GM19351 (cell line): ENCODE measurements at regions not wholly inside any gene's neighbourhood (a gene's known extent, or its start where the extent isn't known, plus 50 kb on each side); places are given as distances from the start of the nearest gene placed in this dataset.
"Not testable (repeated sequence)": the region's sequence is repeated elsewhere in the genome, so short reads cannot be mapped to it uniquely, and the experiment has no call there.

Experiments used
- ATAC-seq: cut with Tn5 transposase; IDR thresholded peaks from one replicate; pipeline ENCODE4 v1.9.1; 2021; ENCODE audit warnings: mild to moderate bottlenecking, moderate library complexity; ENCODE audit not compliant: unreplicated experiment

GRCh38 chr22:22122348-22123117 lies 122.1 kb upstream of the VPREB1 start:
- ATAC-seq, result no peak

GRCh38 chr22:22121445-22121844 lies 123.1 kb upstream of the VPREB1 start:
- no peak for ATAC-seq

GRCh38 chr22:22120160-22120559 lies 124.4 kb upstream of the VPREB1 start:
- ATAC-seq, result no peak

DNA sequence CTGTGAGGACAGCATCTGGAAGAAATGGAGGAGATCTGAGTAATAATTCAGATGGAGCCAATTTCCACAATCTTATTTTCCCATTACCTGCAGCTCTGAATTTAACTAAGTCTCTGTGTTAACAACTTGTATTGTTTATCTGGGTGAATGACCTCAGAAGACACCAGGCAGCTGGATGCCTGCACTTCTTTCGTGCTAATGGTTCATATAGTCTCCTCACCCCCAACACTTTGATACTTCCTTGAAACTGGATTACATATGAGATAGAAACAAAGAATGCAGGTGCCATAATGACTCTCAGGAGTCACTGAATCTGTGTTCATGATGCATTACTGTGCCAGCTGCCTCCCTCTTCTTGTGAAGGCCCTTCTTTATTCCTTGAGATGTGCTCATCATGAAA lies 125.6 kb upstream of the VPREB1 start:
- no peak for ATAC-seq

DNA sequence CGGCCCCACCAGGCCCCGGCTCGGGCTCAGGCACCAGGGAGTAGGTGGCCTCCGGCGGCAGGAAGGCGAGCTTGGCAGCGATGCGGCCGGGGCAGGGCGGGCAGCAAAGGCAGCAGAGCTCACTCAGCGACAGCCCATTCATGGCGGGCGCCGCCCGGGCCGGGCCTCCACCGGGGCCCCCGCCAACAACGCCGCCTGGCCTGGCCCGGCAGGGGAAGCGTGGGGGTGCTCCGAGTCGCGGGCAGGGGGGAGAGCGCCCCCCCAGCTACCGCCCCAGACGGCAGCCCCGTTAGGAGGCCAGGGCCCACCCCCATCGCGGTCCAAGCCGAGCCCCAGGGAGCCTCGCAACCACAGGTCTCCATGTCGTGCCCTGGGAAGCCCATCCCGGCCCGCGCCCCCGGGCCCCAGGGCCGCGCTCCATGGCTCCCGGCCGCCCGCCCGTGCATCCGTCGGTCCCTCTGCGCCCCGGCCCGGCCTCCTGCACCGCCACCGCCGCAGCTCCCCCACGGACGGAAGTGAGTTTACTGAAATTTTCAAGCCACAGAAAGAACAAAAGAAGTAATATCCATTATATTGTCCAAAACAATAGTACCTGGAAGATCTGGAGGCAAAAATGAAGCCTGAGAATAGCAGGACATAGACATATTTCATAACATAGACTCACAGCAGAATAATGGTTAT lies 126.6 kb upstream of the VPREB1 start:
- ATAC-seq, result not testable (repeated sequence)

- ATAC-seq, result not testable (repeated sequence)
Observed at GRCh38 chr22:22116997-22117770, 127.4 kb upstream of the VPREB1 start.

DNA sequence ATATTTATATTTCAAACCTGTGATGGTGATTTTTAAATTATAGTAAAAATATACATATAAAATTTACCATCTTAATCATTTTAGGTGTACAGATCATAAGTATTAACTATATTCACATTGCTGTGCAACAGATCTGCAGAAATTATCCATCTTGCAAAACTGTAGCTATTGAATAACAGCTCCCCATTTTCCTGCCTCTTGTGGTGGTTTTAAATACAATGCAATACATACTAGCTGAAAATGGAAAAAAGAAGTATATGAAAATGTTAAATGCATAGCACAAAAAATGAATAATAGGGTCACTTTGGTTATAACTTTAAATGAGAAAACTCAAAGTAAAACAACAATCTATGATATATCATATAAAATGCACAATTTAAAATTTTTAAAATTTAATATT lies 130.9 kb upstream of the VPREB1 start:
- ATAC-seq, result no peak

GRCh38 chr22:22112533-22113294 lies 130.1 kb upstream of the TOP3B start:
- no peak for ATAC-seq

DNA sequence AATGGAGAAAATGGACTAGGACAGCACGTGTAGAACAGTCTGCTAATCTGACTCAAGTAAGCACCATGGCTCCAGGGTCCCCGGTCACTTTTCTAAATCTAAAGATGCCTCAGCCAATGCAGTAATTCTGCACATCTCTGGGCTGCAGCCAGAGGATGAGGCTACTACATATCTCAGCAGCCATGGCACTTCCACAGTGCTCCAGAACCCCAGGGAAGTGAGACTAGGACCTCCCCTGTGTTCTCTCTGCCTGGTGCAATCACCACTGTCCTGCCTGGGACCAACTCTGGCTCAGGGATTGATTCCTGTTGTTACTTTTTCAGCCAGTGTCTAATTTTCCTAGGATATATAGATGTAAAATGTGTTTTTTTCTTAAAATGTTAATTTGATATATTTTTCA lies 129.4 kb upstream of the TOP3B start:
- ATAC-seq, result no peak

- ATAC-seq, result peak; percentile 61
Observed at GRCh38 chr22:22111267-22111751, 128.7 kb upstream of the TOP3B start.

DNA sequence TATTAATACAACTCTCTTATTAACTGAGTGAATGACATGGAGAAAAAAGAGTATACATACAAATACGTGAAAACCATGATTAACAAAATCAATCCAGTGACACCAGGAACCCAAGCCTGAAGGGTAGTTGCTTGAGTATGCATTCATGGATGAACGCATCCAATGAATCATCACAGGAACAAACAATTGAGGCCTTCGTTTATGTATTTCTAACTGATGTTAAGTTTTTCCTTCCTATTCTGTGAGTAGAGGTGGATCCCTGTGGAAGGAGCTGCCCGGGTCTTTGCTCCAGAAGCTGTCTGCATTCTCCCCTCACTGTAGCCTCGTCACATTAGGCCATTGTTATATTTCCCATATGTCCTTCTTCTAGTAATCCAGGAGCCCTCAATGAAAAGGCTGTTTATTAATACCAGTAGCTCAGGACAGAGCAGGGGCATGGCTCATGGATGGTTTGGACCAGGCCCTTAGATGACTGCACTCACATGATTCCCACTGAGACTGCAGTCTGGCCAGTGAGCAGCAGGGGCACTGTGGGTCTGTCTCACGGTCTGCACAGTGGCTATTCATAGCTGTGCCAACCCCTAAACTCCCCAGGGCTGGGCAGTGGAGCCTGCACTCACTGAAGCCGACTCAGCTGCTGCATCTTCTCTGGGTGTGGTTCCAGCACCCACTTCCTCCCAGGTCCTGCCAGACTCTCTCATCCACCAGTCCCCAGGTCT lies 128.1 kb upstream of the TOP3B start:
- ATAC-seq, result peak; percentile 96

- no peak for ATAC-seq
Observed at GRCh38 chr22:22109693-22110466, 127.3 kb upstream of the TOP3B start.

- ATAC-seq, result no peak
Observed at GRCh38 chr22:22106855-22107254, 124.3 kb upstream of the TOP3B start.

- no peak for ATAC-seq
Observed at GRCh38 chr22:22105364-22105763, 122.8 kb upstream of the TOP3B start.

DNA sequence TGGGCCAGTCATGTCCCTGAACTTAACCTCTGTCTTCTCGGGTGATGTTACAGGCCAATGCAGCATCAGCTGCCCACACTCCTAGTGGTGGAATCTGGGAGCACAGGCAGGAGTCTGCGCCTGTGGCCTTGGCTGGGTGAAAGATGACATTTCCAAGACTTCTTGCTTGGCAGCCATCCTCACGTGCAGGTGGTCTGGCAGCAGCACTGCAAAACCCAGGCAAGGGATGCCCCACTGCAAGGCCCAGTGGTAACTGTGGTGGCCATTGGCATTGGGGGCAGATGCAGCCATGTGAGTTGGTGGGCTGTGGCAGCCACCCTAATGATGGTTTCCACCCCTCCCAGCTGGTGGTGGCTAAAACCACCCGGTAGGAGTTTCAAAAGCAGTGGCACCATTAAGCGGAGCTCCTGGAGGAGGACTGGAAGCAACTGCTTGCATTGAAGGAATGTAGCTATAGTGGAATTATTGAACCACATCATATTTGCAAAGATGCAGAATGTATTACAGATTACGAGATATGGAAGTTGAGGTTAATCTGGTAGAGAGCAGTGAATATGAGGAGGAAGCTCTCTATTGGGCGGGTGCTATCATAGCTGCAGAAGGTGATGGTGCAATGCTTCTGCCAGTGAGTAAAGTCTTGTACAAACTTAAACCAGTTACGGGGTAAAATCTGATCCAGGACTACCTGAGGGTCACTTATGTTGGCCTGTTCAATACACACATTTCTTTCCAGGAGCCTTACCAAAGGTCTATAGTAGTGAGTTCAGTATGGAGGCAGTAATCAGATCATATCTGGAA lies 120.7 kb upstream of the TOP3B start:
- no peak for ATAC-seq

GRCh38 chr22:22099833-22100812 lies 117.5 kb upstream of the TOP3B start:
- no peak for ATAC-seq

DNA sequence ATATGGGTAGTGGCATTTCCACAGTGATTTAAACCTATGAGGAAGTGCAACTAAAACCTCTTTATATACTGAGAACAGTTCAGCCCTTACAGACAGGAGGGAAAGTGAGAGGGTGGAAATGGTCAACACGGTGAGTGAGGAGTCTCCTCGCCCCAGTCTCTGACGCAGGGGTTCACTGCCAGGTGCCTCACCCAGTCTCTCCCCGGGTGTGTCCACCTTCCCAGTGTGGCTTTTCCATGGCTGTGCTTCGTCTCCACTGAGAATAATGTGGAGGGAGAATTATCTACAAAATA lies 116.6 kb upstream of the TOP3B start:
- peak; percentile 72 for ATAC-seq
